Ecto neural progenitor cell (in vitro differentiated cells): ENCODE measurements at regions not wholly inside any gene's neighbourhood (a gene's known extent, or its start where the extent isn't known, plus 50 kb on each side); places are given as distances from the start of the nearest gene placed in this dataset.

Experiments used
- DNase-seq: peaks from one replicate; pipeline ENCODE4 v3.0.0-alpha.2; 2018; ENCODE audit warnings: low spot score

- no peak for DNase-seq
Measured at GRCh38 chr18:10225300-10225699, 229.1 kb upstream of the APCDD1 start.

DNA sequence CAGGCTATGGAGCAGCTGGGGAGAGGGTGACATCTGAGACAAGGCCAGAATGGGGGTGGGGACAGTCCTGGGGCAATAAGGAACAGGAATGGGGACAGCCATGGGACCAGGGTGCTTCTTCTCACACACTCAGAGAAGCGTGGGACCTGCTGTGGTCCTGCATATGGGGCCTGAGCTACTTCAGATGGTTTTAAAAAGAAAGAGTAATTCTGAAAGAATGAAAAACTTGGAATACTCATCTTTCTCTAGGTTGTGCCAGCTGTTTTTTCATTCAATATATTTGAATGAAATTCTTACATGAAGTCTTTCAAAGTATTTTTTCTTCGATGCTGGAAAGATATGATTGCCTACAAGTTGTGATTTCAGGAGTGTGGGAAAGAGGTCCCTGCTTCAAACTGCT is 227.5 kb upstream of the APCDD1 start:
- no peak for DNase-seq

DNA sequence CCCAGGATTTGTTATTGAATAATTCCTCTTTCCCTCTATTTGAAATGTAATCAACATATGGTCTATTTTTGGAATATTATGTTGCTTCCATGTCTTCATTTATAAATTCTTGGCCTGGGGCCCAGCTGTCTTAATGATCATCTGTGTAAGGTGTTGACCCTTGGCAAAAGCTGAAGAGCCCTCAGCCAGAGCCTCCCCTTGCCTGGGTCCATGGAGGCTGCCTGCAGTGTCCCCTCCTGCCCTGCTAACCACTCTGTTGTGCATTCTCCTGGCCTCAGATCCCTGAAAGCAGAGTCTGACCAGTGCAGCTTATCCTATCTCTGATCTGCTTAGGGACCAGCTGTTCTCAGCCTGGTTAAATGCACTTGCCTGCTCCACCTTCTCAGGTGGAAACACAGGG is 226.1 kb upstream of the APCDD1 start:
- DNase-seq, result no peak

DNA sequence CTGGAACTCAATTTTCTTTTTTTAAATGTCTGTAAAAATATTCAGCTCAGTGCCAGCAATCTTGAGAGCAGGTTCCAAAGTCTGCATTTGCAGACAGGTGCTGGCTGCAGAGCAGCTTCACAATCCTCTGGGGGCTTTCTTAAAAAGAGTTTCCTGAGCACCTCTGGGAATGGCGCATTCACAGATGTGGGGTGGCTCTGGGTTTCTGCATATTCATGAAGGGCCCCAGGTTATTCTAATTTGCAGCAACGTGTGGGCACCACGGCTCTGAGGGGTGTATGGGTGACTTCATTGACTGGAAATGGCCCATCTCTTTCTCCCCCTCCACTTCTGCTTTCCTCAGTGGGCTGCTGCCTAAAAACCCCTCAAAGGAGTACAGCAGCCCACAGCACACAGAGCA is 225.0 kb upstream of the APCDD1 start:
- DNase-seq, result no peak

GRCh38 chr18:10230072-10230471 is 224.4 kb upstream of the APCDD1 start:
- no peak for DNase-seq

DNA sequence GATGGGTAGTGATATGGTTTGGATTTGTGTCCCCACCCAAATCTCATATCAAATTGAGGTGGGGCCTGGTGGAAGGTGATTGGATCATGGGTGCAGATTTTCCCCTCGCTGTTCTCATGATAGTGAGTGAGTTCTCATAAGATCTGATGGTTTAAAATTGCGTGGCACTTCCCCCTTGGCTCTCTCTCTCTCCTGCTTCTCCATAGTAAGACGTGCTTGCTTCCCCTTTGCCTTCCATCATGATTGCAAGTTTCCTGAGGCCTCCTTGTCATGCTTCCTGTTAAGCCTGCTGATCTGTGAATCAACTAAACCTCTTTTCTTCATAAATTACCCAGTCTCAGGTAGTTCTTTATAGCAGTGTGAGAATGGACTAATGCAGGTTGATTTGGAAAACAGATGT is 223.2 kb upstream of the APCDD1 start:
- DNase-seq, result no peak

DNA sequence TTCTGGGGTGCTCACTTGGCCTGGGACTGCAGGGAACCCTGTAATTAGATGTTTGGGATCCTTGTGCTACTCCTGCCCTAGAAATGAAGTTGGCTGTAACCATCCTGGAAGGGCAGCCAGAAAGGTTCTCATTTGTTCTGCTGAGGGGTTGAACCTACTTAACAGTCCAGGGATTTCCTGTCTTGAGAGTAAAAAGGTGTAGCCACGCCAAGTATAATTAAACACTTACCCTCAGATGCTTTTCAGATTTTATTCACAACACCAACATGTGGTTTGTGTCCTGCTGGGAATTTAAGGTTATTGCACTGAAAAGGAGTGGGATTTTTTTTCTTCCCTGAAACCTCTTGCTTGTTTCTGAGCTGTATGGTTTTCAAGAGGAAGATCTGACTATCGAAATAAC is 222.4 kb upstream of the APCDD1 start:
- no peak for DNase-seq

DNA sequence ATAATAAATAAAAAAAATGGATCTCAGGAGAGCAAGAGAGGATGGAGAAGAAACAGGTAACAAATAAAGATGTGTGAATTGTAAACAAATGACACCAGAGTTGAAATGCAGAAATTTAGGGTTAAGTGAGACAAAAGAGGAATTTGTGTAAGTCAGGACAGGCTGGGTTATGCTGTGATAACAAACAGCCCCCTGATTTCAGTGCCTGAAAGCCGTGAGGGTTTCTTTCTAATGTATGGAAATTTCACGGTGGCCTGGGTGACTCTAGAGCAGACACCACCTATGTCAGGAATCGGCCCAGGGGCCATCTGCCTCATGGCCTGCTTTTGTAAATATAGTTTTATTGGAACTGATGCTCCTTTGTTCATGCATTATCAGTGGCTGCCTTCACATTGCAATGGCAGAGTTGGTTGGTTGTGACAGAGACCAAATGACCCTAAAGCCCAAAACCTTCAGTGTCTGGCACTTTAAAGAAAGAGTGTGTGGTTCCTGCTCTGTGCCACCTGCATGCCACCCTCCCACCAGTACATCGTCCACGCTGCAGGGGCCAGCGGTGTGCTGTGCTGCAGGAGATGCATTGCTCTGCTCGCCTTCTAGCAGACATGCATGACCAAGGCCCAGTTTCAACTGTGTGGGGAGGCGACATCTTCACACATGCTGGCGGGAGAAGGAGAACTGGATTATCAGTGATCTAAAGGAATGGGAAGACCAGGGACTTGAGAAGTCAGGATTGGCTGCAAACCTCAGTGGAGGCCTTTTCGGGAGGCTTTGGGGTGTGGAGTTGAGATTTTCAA is 221.2 kb upstream of the APCDD1 start:
- no peak for DNase-seq

DNA sequence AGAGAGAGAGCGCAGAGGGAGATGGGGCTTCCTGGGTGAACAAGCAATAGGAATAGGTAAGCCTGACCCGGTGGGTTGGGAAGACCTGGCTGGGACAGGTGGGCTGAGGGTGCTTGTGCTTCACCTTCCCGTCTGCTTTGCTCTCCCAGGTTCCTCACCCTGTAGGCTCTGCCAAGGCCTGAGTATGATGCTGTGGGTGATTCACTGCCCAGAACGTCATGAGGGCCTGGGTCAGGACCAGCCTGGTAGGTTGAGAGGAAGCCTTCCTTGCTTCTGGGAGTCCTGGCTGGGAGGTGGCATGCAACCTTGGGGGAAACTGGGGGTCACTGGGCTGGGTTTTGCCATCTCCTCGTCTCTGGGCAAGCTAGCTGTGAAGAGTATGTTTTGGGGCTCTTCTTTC is 220.2 kb upstream of the APCDD1 start:
- DNase-seq, result no peak

- no peak for DNase-seq
Measured at GRCh38 chr18:10234912-10235660, 219.3 kb upstream of the APCDD1 start.

GRCh38 chr18:10235661-10235952 is 218.8 kb upstream of the APCDD1 start:
- DNase-seq, result no peak

GRCh38 chr18:10239103-10239502 is 215.3 kb upstream of the APCDD1 start:
- DNase-seq, result no peak

DNA sequence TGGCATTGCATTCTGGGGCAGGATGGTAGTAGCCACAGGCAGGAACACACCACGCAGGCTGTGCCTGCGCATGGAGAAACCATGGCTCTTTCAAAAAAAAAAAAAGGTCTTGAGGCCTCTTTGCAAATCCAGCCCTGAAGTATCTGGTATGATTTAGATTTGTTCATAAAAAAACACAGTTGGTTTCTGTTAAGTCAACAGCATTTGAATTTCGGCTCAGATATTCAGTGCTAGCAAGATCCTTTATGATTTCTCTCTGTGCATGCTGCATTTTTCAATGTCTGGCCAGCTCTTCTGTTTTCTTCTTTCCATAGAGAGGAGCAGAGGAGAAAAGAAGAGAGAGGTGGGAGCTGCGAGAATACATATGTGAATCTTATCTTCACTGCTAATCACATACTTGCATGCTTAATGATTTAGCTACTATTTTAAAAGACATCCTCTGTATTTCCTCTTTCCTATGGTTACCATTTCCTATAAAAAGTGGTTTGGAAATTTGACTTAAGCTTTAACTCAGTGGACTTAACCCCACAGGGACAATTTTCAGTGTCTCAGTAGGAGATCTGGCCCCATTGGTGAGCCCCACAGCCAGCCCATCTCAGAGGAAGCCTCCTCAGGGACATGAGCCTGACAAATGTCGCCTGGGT is 214.3 kb upstream of the APCDD1 start:
- no peak for DNase-seq

DNA sequence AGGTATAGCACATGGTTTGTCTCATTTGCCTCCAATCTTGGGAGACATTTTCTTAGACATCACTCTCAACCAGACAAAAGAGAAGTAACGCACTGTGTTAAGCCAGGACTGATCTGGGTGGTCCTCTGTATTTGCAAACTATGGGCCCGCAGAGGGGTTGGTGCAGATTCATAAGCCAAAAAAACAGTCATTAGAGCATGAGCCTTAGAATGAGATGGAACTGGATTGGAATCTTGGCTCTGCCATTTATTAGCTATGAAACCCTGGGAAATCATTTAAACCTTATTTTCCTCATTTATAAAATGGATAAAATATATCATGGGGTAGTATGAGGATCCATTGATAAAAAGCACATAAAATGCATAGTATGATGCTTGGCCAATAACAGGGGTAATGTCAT is 213.5 kb upstream of the APCDD1 start:
- no peak for DNase-seq

DNA sequence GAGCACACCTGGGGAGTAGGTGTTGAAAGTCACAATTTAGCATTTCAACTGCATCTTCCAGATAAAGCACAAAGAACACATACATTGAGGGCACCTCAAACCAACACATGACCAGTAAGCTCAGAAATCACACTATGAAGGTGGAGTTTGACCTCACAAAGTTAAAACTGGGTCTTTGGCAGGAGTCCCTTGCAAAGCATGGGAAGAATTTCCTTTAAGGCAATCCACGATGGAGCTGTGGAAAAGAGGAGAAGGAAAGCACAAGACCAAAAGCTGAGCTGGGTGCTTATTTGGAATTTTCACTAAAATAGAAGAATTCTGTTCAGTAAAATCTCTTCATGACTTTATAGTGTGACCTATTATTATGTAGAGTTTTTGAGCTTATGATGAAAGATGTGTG is 212.9 kb upstream of the APCDD1 start:
- no peak for DNase-seq

- no peak for DNase-seq
Measured at GRCh38 chr18:10242936-10243680, 211.3 kb upstream of the APCDD1 start.

- DNase-seq, result no peak
Measured at GRCh38 chr18:10244341-10244740, 210.1 kb upstream of the APCDD1 start.

- no peak for DNase-seq
Measured at GRCh38 chr18:10245031-10245845, 209.2 kb upstream of the APCDD1 start.

DNA sequence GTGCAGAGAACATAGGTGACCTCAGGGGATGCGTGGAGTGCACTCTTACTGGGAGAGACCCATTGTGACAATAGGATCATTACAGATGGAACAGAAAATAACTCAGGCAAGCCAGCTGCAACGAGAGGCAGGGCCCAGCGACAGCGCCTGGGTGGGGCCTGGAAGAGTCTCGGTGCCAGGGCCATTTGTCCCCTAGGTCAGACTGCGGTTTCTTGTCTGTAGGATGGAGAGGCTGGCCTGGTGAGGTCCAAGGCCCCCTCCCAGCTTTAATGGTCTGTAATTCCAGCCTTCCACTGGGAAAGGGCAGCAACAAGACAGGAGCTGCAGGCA is 208.6 kb upstream of the APCDD1 start:
- no peak for DNase-seq

DNA sequence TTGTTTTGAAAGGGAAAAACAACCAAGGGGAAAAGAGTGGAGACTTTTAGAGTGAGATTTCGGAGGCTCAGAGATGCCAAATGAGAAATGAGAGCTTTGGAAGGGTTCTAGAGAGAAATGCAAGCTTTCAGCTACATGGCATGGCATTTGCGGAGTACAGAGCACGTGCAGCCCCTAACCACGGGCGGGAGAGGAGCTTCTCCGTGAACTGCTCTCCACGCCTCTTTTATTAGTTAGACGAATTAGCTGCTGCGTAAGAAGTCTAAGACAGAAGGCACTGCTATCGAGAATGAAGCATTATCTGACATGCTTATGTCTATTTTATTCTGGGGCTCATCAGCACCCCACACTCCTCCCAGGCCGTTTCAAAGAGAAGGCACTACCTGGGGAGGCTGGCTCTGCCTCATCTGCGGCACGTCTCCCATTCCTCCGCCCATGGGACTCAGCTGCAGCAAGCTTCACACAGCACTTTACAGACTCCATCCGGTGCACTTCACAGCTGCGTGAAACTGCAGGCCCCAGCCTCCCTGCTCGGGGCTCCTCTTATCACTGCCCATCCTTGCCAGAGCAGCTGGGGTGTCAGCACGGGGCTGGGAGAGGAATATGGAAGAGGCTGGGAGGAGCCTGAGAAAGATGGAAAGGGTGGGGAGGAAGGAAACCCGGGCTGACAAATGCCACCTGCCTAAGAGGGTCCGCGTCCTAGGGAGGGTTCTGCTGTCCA is 207.3 kb upstream of the APCDD1 start:
- DNase-seq, result no peak

- no peak for DNase-seq
Measured at GRCh38 chr18:10247742-10248082, 206.7 kb upstream of the APCDD1 start.
